Activated naive CD8-positive, alpha-beta T cell treated with anti-CD3 and anti-CD28 coated beads for 36 hours (primary cell): ENCODE measurements at regions not wholly inside any gene's neighbourhood (a gene's known extent, or its start where the extent isn't known, plus 50 kb on each side); places are given as distances from the start of the nearest gene placed in this dataset.

ENCODE experiments used
- DNase-seq: peaks from one replicate; pipeline ENCODE4 v3.0.0; 2021
- H3K27ac Mint-ChIP-seq: one replicate; pipeline ENCODE4 v1.8.0; 2022; ENCODE audit warnings: mild to moderate bottlenecking, moderate library complexity, mixed read lengths
- H3K27me3 Mint-ChIP-seq: one replicate; pipeline ENCODE4 v1.8.0; 2022; ENCODE audit warnings: mild to moderate bottlenecking, mixed read lengths
- H3K36me3 Mint-ChIP-seq: one replicate; pipeline ENCODE4 v1.8.0; 2021; ENCODE audit warnings: mild to moderate bottlenecking, mixed read lengths
- H3K4me1 Mint-ChIP-seq: one replicate; pipeline ENCODE4 v1.8.0; 2021; ENCODE audit warnings: mixed read lengths
- H3K4me3 Mint-ChIP-seq: one replicate; pipeline ENCODE4 v1.8.0; 2022; ENCODE audit warnings: mild to moderate bottlenecking, moderate library complexity, mixed read lengths
- H3K9me3 Mint-ChIP-seq: one replicate; pipeline ENCODE4 v1.8.0; 2022; ENCODE audit warnings: mixed read lengths

GRCh38 chr13:83589814-83590213 is 292.5 kb downstream of the SLITRK1 start:
- Mint-ChIP-seq H3K36me3 (no peaks in the 10 kb centered on the region), H3K4me3 (no peak overlapping the region), H3K27me3 (no peaks in the 10 kb centered on the region), H3K27ac (no peak overlapping the region), H3K4me1 (no peaks in the 10 kb centered on the region), H3K9me3 (no peaks in the 10 kb centered on the region)
- no peak for DNase-seq

DNA sequence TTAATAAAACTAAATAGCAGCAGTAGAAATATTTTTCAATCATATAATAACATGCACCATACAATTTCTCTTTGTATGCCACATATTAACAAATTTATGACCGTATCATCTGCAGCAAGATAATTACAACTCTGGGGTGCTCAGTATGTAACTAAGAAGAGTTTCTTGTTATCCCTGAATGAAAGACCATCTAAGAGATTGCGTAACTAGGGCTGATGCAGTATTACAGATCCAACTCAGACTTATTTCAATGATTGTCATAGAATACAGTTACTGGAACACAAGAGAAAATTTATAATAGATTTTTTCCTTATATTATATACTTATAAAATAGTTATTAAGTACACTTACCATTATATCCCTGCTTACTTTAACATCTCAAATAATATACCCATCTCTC is 305.1 kb downstream of the SLITRK1 start:
- H3K27me3 Mint-ChIP-seq: no peaks in the 10 kb centered on the region
- DNase-seq: no peak
- peaks cover 6% of the 10 kb centered on the region for H3K9me3 Mint-ChIP-seq
- no peak overlapping the region for H3K27ac Mint-ChIP-seq
- no peaks in the 10 kb centered on the region for H3K36me3 Mint-ChIP-seq
- no peak overlapping the region for H3K4me3 Mint-ChIP-seq
- no peaks in the 10 kb centered on the region for H3K4me1 Mint-ChIP-seq

GRCh38 chr13:83568019-83568418 is 314.3 kb downstream of the SLITRK1 start:
- Mint-ChIP-seq H3K4me3 (no peak overlapping the region), H3K36me3 (no peaks in the 10 kb centered on the region), H3K4me1 (no peaks in the 10 kb centered on the region), H3K27me3 (no peaks in the 10 kb centered on the region), H3K27ac (no peak overlapping the region), H3K9me3 (peaks cover 5% of the 10 kb centered on the region)
- no peak for DNase-seq

GRCh38 chr13:83563499-83563898 is 318.8 kb downstream of the SLITRK1 start:
- no peak overlapping the region for H3K27ac Mint-ChIP-seq
- H3K4me1 Mint-ChIP-seq: no peaks in the 10 kb centered on the region
- no peak for DNase-seq
- H3K27me3 Mint-ChIP-seq: no peaks in the 10 kb centered on the region
- no peaks in the 10 kb centered on the region for H3K36me3 Mint-ChIP-seq
- no peak overlapping the region for H3K4me3 Mint-ChIP-seq
- H3K9me3 Mint-ChIP-seq: peaks cover 1% of the 10 kb centered on the region

DNA sequence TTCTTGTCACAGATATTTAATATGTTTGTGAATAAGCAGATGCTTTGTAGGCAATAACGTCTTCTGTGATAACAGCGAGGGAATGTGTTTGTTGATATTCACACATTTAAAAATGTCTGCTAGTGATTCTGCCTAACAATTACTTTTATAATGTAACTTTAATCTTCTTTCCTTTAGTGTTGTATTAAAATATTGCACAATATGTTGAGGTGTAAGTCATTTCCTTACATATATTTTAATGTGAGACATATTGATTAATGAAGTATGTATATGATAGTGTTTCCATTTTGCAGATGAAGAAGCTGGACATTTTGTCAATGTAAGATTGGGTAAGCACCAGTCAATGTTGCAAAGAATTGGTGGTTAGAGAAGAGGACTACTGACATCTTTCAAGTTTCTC is 324.4 kb downstream of the SLITRK1 start:
- Mint-ChIP-seq H3K4me3 (no peak overlapping the region), H3K36me3 (no peaks in the 10 kb centered on the region), H3K27me3 (no peaks in the 10 kb centered on the region), H3K9me3 (no peaks in the 10 kb centered on the region), H3K27ac (no peak overlapping the region), H3K4me1 (no peaks in the 10 kb centered on the region)
- no peak for DNase-seq

DNA sequence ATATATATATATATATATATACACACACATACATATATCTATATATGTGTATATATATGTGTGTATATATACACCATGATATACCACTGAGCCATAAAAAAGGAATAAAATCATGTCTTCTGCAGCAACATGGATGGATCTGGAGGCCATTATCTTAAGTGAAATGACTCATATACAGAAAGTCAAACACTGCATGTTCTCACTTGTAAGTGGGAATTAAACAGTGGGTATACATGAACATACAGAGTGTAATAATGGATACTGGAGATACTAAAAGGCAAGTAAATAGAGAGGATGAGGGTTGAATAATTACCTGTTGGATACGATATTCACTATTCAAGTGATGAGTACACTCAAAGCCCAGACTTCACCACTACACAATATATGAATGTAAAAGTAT is 332.6 kb downstream of the SLITRK1 start:
- Mint-ChIP-seq H3K27me3 (no peaks in the 10 kb centered on the region), H3K4me3 (no peak overlapping the region), H3K9me3 (peaks cover 3% of the 10 kb centered on the region), H3K36me3 (no peaks in the 10 kb centered on the region), H3K27ac (no peak overlapping the region), H3K4me1 (no peaks in the 10 kb centered on the region)
- no peak for DNase-seq

GRCh38 chr13:83547043-83547442 is 335.2 kb downstream of the SLITRK1 start:
- no peak overlapping the region for H3K4me3 Mint-ChIP-seq
- H3K27ac Mint-ChIP-seq: no peak overlapping the region
- H3K4me1 Mint-ChIP-seq: no peaks in the 10 kb centered on the region
- no peaks in the 10 kb centered on the region for H3K36me3 Mint-ChIP-seq
- H3K9me3 Mint-ChIP-seq: peaks cover 3% of the 10 kb centered on the region
- no peak for DNase-seq
- no peaks in the 10 kb centered on the region for H3K27me3 Mint-ChIP-seq

- Mint-ChIP-seq H3K27me3 (no peaks in the 10 kb centered on the region), H3K9me3 (peaks cover 5% of the 10 kb centered on the region), H3K36me3 (no peaks in the 10 kb centered on the region), H3K4me1 (no peaks in the 10 kb centered on the region), H3K27ac (no peak overlapping the region), H3K4me3 (no peak overlapping the region)
- no peak for DNase-seq
Measured at GRCh38 chr13:83546476-83546875, 335.8 kb downstream of the SLITRK1 start.

GRCh38 chr13:83538636-83539035 is 343.6 kb downstream of the SLITRK1 start:
- no peak for DNase-seq
- no peaks in the 10 kb centered on the region for H3K27me3 Mint-ChIP-seq
- no peaks in the 10 kb centered on the region for H3K36me3 Mint-ChIP-seq
- no peaks in the 10 kb centered on the region for H3K4me1 Mint-ChIP-seq
- peaks cover 13% of the 10 kb centered on the region for H3K9me3 Mint-ChIP-seq
- no peak overlapping the region for H3K27ac Mint-ChIP-seq
- no peak overlapping the region for H3K4me3 Mint-ChIP-seq

DNA sequence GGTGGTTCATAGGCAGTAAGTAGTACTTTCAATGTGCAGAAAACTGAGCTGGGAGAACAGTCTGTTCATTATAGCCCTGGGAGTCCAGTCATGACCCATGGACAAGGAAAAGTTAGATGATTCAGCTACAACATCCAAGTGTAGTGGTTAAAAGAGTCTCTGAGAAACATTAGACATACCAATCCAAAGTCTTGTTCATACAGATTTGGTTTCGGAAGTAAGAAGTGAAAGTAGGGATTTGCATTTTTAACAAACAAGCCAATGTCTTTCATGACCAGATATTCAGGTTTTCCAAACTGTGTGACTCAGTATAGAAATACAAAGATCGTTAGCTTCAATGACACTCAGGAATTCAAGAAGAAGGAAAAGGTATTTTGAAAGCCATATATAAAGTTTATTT is 345.3 kb downstream of the SLITRK1 start:
- no peak overlapping the region for H3K4me3 Mint-ChIP-seq
- H3K36me3 Mint-ChIP-seq: no peaks in the 10 kb centered on the region
- no peak for DNase-seq
- peaks cover 16% of the 10 kb centered on the region for H3K9me3 Mint-ChIP-seq
- no peak overlapping the region for H3K27ac Mint-ChIP-seq
- no peaks in the 10 kb centered on the region for H3K27me3 Mint-ChIP-seq
- no peaks in the 10 kb centered on the region for H3K4me1 Mint-ChIP-seq

- DNase-seq: no peak
- Mint-ChIP-seq H3K9me3 (peaks cover 14% of the 10 kb centered on the region), H3K36me3 (no peaks in the 10 kb centered on the region), H3K4me1 (no peaks in the 10 kb centered on the region), H3K4me3 (no peak overlapping the region), H3K27me3 (no peaks in the 10 kb centered on the region), H3K27ac (no peak overlapping the region)
Measured at GRCh38 chr13:83536153-83536552, 346.1 kb downstream of the SLITRK1 start.

- Mint-ChIP-seq H3K4me1 (no peaks in the 10 kb centered on the region), H3K9me3 (peaks cover 7% of the 10 kb centered on the region), H3K4me3 (no peak overlapping the region), H3K27ac (no peak overlapping the region), H3K27me3 (no peaks in the 10 kb centered on the region), H3K36me3 (no peaks in the 10 kb centered on the region)
- DNase-seq: no peak
Measured at GRCh38 chr13:83532809-83533208, 349.5 kb downstream of the SLITRK1 start.

GRCh38 chr13:83531022-83531421 is 351.3 kb downstream of the SLITRK1 start:
- H3K36me3 Mint-ChIP-seq: no peaks in the 10 kb centered on the region
- no peak for DNase-seq
- no peak overlapping the region for H3K4me3 Mint-ChIP-seq
- peaks cover 7% of the 10 kb centered on the region for H3K9me3 Mint-ChIP-seq
- H3K4me1 Mint-ChIP-seq: no peaks in the 10 kb centered on the region
- no peaks in the 10 kb centered on the region for H3K27me3 Mint-ChIP-seq
- H3K27ac Mint-ChIP-seq: no peak overlapping the region

DNA sequence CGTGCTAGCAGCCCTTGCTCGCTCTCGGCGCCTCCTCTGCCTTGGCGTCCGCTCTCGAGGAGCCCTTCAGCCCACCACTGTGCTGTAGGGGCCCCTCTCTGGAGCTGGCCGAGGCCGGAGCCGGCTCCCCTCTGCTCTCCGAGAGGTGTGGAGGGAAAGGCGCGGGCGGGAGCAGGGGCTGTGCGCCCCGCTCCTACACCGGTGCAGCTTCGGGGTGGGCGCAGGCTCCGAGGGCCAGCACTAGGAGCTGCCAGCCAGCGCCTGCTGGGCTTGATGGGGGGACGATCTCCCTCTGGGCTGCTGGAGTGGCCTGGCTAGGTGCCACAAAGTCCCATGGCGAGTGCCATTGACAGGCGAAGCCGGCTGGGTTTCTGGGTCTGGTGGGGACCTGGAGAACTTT is 365.5 kb downstream of the SLITRK1 start:
- no peaks in the 10 kb centered on the region for H3K27me3 Mint-ChIP-seq
- H3K9me3 Mint-ChIP-seq: peaks cover 5% of the 10 kb centered on the region

GRCh38 chr13:83515268-83516015 is 366.8 kb downstream of the SLITRK1 start:
- no peaks in the 10 kb centered on the region for H3K36me3 Mint-ChIP-seq
- H3K27me3 Mint-ChIP-seq: no peaks in the 10 kb centered on the region
- H3K27ac Mint-ChIP-seq: no peak overlapping the region
- H3K4me1 Mint-ChIP-seq: no peaks in the 10 kb centered on the region
- peaks cover 8% of the 10 kb centered on the region for H3K9me3 Mint-ChIP-seq
- H3K4me3 Mint-ChIP-seq: no peak overlapping the region
- no peak for DNase-seq

More for the DNA sequence above, 365.5 kb downstream of the SLITRK1 start:
- no peaks in the 10 kb centered on the region for H3K4me1 Mint-ChIP-seq
- H3K36me3 Mint-ChIP-seq: no peaks in the 10 kb centered on the region
- no peak overlapping the region for H3K27ac Mint-ChIP-seq
- H3K4me3 Mint-ChIP-seq: no peak overlapping the region
- no peak for DNase-seq

GRCh38 chr13:83508771-83509301 is 373.4 kb downstream of the SLITRK1 start:
- Mint-ChIP-seq H3K36me3 (no peaks in the 10 kb centered on the region), H3K4me3 (no peak overlapping the region), H3K4me1 (no peaks in the 10 kb centered on the region), H3K27ac (no peak overlapping the region), H3K9me3 (peaks cover 5% of the 10 kb centered on the region), H3K27me3 (no peaks in the 10 kb centered on the region)
- DNase-seq: no peak
